NAMALWA (cell line): ENCODE measurements at regions not wholly inside any gene's neighbourhood (a gene's known extent, or its start where the extent isn't known, plus 50 kb on each side); places are given as distances from the start of the nearest gene placed in this dataset.

Experiments
- DNase-seq: peaks from one replicate; pipeline ENCODE4 v3.0.0-alpha.2; 2015; ENCODE audit warnings: low spot score

DNA sequence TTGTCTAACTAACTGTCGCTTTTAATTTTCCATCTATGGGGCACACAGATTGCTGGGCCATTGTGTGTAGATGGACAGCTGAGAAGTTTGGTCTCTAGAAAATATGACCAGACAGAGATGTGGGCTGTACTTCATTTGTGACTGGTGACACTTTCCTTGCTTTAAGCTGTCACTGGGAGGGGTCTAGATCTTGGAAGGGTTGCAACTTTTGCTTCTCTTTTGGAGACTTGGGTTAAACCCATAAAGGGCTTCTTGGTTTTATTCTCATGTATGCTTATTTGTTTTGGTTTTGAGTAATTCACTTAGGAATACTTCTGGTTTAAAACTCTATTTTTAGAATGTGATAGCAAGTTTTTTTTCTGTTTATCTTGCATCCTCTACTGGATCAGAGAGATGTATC, 80.2 kb downstream of the ETS2 start:
- no peak for DNase-seq

DNA sequence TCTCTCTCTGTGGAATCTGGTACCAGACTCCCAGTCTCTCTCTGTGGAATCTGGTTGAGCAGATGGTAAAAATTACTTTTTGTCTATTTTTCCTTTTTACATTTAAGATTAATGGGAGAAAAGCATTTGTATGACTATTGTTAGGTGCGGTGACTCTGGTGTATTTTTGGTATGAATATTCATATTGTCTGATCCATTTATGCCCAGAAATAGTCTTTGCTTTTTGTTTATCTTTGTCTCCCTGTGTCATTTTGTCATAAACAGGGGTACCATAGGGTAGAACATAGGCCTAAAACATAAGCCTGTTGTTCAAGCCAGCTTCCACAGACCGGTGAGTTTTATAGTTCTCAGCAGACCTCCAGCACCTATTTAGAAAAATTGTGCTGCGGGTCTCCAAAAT, 78.7 kb downstream of the ETS2 start:
- no peak for DNase-seq

DNA sequence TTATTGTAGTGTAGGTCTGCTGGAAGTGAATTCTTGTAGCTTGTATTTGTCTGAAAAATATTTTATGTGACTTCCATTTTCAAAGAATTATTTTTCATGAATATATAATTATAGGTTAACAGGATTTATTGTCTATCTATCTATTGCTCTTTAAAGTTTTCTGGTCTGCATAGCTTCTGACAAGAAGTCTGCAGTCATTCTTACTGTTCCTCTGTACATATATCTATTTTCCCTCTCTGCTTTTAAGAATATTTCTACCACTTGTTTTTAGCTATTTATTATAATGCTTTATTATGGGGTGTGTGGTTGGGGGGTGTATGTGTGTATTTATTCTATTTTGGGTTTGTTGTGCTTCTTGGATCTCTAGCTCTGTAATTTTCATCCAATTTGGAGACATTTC, 77.4 kb downstream of the ETS2 start:
- no peak for DNase-seq

DNA sequence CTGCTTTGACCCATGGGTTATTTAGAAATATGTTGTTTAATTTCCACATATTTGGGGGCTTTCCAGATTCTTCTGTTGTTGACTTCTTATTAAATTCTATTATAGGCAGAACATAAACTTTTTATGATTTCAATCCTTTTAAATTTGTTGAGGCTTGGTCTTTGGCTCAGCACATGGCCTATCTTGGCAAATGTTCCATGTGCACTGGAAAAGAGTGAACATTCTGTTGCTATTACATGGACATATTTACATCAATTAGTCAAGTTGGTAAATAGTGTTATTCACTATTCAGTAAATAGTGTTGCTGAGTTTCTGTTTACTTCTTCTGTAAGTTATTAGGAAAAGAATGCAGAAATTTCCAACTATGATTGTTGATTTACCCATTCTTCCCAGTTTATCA, 75.4 kb downstream of the ETS2 start:
- DNase-seq: no peak

DNA sequence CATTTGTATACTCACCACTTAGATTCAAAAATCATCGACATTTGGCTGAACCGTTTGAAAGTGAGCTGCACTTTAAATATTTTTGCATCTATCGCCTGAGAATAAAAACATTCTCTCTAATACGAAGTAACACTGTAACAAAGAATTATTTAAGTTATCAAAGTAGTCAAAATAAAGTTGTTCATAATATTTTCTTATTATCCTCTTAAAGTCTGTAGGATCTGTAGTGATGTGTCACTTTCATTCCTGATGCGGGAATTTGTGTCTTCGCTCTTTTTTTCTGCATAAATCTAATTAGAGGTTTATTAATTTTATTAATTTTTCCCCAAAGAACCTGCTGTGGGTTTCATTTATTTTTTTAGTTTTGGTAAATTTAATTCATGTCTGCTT, 74.8 kb downstream of the ETS2 start:
- DNase-seq: no peak

DNA sequence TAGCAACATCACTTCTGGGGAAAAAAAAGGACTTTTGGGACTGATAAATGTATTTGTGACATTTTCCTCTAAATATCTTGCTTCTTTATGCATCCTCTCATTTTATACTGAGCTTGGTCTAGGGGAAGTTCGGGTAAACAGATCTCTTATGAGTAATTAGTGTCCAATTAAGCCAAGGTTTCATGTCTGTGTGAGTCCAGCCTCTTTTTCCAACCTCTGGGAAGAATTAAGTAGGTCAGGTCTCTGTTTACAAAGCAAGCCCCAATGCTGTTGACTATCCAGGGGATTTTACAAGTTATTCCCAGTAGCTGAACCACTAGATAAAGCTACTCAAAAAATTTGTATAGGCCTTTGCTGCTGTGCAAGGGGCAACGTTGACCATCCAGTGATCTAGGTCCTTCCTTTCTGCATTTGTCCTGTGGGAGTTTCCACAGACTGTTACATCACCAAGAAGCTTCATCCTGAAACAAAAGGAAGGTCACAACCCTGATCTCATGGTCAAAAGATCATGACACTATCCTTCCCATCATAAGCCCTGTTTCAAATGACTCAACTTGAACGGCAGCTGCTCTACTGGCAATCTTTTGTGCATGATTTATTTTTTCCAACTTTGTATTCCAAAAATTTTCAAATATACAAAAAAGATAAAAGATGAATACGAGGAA, 74.3 kb downstream of the ETS2 start:
- no peak for DNase-seq

DNA sequence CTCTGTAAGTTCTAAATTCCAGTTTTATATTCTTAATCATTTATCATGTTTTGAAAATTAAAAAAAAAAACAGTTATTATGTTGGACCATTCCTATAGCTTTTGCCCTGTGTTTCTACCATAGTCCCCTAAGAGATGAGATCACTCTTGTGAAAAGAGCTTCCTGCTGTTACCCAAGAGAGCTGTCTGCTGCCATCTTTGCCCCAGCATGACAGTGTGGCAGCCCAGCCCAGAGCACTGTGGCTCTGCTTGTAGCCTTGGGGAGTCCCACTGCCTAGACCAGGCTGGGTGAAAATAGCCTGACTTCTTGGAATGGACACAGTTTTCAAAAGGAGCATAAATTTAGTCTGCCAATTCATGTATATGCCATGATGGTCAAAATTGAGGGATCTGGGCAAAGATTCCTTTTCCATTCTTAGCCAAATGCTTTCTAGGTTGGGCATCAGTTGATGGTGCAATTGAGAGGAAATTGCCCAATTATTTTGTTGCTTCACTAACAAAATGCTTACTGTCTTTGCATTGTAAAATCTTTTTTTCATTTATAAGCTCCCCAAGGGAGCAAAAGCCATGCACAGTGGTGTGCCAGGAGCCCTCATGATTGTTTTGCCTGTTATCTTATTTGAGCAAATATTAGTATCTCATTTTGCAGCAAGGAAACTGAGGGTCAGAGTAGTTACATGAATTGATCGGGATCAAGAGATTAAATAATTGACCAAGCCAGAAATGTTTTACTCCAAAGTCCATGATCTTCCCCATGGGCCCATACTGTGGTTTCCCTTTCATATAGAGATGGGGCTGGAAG, 72.8 kb downstream of the ETS2 start:
- no peak for DNase-seq

DNA sequence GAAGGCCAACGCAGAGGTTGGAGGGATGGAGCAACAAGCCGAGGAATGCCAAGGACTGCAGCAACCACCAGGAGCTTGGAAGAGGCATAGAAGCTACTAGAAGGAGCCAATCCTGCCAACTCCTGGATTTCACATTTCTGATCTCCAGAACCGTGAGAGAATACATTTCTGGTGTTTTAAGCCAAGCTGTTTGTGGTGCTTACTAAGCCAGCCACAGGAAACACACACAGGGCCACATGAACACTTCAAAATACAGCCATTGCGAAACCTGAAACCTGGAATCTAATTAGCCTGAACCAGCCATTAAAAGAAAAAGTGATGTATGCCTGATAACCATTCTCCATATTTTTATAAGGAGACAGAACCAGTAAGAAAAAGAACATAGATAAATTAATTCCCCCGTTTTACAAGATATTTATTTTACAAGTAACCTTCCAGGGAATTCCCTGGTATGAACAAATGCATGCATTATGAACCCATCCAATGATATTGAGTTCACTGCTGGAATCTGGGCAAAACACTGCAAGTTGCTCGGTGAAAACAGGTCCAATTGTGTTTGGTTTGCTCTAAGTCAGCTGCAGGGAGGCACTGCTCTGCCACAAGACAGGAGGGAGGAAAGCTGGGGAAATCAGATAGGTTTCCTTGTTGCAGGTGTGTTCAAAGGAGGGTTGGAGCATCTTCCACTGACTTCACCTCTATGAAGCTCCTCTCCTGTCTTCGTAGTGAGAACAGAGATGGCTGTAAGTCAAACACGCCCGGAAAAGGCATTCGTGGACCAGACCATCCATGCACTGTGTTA, 70.2 kb downstream of the ETS2 start:
- no peak for DNase-seq
